SJSA1 (cell line): ENCODE measurements at regions not wholly inside any gene's neighbourhood (a gene's known extent, or its start where the extent isn't known, plus 50 kb on each side); places are given as distances from the start of the nearest gene placed in this dataset.

Experiments
- DNase-seq, 2 experiments: peaks; one replicate each; pipeline ENCODE4 v3.0.0-alpha.2; 2015 to 2020; ENCODE audit warnings: low spot score in 2 of 2, low read depth in 1 of 2
- H3K27ac ChIP-seq: fragments of 250-450 bp; sonication (Bioruptor Pico); 2 replicates; pipeline ENCODE4 v1.5.1; 2020; ENCODE audit warnings: mild to moderate bottlenecking, moderate library complexity
- H3K27me3 ChIP-seq: fragments of 250-450 bp; sonication (Bioruptor Pico); replicated peaks from 2 replicates; pipeline ENCODE4 v1.5.1; 2020; ENCODE audit warnings: mild to moderate bottlenecking, moderate library complexity
- H3K36me3 ChIP-seq: fragments of 250-450 bp; sonication (Bioruptor Pico); 2 replicates; pipeline ENCODE4 v1.5.1; 2020; ENCODE audit warnings: mild to moderate bottlenecking
- H3K4me1 ChIP-seq: fragments of 250-450 bp; sonication (Bioruptor Pico); replicated peaks from 2 replicates; pipeline ENCODE4 v1.6.1; 2021; ENCODE audit warnings: mild to moderate bottlenecking
- H3K4me3 ChIP-seq: fragments of 250-450 bp; sonication (Bioruptor Pico); 2 replicates; pipeline ENCODE4 v1.5.1; 2020; ENCODE audit warnings: mild to moderate bottlenecking
- H3K9me3 ChIP-seq: fragments of 250-450 bp; sonication (Bioruptor Pico); replicated peaks from 2 replicates; pipeline ENCODE4 v1.5.1; 2020; ENCODE audit warnings: mild to moderate bottlenecking

DNA sequence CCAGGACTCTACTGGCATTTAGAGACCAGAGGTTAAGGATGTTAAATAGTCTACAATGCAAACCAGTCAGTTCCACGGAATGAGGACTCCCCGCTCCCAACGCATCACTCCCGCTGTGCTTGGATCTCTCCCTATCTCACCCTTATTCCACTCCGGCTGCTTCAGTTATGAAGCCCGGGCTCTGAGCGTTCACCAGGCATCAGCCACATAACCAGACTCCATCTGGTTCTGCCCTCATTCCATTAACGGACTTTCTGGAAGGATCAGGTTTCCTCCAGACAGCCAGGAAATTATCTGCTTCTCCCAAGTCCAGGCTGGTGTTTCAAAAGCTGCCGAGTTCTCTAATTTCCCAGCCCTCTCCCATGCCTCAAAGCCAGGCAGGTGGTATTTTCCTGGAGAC lies 499.3 kb downstream of the GLRX3 start:
- no peaks in the 10 kb centered on the region for H3K36me3 ChIP-seq
- no peak for DNase-seq
- H3K4me1 ChIP-seq, result no peaks in the 10 kb centered on the region
- no peak overlapping the region for H3K27ac ChIP-seq
- peaks cover 7% of the 10 kb centered on the region for H3K9me3 ChIP-seq
- H3K27me3 ChIP-seq, result no peaks in the 10 kb centered on the region
- H3K4me3 ChIP-seq, result no peak overlapping the region

DNA sequence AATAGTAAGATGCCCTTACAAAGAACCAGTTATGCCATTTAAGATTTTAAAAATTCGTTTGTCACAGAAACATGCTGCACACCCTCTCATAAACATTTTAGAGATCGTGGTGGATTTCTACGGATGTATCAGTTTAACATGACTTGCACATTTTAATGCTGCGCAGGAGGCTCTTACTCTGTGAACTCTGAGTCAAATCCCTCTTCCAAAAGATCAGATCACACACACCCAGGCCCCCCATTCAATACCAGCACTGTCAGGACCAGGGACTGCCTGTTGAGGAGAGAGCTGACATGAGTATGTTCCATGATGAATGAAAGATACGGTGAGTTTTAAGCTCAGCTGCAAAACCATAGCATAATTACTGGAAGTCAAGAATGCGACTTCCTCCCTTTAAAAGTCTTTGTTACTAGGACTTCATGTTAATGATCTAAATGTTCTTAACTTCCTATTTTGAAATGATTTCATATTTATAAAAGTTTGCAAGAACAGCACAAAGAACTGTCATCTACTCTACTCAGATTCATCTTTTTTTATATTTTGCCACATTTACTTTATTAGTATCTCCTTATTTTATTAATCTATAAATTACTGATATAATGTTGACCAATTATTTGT lies 500.2 kb downstream of the GLRX3 start:
- Histone ChIP-seq H3K27ac (no peak overlapping the region), H3K4me3 (no peak overlapping the region), H3K4me1 (no peaks in the 10 kb centered on the region), H3K27me3 (no peaks in the 10 kb centered on the region), H3K9me3 (peaks cover 7% of the 10 kb centered on the region), H3K36me3 (no peaks in the 10 kb centered on the region)
- DNase-seq, result no peak

DNA sequence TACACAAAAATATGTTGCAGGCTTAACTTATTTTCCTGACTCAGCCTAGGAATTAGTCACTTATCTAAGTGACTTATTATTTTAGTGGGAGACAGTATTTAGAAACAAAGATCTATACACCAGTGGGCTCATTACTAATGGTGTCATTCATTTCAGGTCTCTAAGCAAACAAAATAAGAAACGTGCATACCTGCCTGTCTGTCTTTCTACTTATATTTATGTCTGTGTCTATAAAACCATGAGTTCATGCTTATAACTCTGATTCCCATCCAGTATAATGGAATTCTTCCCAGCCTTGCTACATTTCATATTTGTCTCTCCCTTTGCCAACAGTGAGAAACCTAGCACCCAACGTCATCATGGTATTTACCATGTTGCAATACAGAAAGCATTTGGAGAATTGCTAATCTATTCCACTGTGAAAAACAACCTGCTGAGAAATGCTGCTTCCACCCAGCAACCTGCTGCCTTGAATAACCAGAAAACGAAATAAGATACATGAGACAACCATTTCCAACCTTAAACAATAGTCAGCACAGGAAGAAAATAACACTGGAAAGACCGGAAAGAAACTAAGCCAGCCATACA lies 501.0 kb downstream of the GLRX3 start:
- Histone ChIP-seq H3K4me1 (no peaks in the 10 kb centered on the region), H3K36me3 (no peaks in the 10 kb centered on the region), H3K4me3 (no peak overlapping the region), H3K9me3 (peaks cover 7% of the 10 kb centered on the region), H3K27ac (no peak overlapping the region), H3K27me3 (no peaks in the 10 kb centered on the region)
- DNase-seq, result no peak

DNA sequence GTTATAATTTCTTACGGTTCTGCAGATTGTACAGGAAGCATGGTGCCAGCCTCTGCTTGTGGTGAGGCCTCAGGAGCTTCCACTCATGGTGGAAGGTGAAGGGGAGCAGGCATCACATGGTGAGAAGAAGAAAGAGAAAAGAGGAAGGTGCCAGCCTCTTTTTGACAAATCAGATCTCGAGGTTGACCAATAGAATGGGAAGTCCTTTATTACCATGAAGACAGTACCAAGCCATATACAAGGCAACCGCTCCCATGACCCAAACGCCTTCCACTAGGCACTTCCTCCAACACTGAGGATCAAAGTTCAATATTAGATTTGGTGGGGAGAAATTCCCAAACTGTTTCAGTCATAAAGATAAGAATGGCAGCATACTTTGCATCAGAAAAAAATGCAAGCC lies 502.8 kb downstream of the GLRX3 start:
- peaks cover 7% of the 10 kb centered on the region for H3K9me3 ChIP-seq
- DNase-seq, result no peak
- H3K27ac ChIP-seq, result no peak overlapping the region
- H3K4me3 ChIP-seq, result no peak overlapping the region
- H3K27me3 ChIP-seq, result no peaks in the 10 kb centered on the region
- no peaks in the 10 kb centered on the region for H3K4me1 ChIP-seq
- no peaks in the 10 kb centered on the region for H3K36me3 ChIP-seq

DNA sequence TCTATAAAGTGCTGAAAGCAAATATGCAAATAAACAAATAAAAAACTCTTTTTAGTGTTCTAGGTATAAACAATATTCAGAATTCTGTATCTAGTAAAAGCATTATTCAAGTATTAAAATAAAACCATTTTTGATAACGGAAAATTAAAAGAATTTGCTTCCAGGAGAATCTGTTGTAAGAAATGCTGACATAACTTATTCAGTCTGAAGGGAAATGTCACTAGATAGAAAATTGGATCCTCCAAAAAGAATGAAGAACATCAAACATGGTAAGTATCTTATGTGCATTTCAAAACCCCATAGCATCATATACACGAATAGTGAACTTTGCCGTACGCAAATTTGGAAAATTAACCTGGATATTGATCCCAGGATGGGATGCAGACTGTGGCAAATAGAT lies 506.7 kb downstream of the GLRX3 start:
- H3K9me3 ChIP-seq, result no peaks in the 10 kb centered on the region
- H3K36me3 ChIP-seq, result no peaks in the 10 kb centered on the region
- DNase-seq, result no peak
- no peaks in the 10 kb centered on the region for H3K4me1 ChIP-seq
- H3K27ac ChIP-seq, result no peak overlapping the region
- H3K27me3 ChIP-seq, result no peaks in the 10 kb centered on the region
- no peak overlapping the region for H3K4me3 ChIP-seq

DNA sequence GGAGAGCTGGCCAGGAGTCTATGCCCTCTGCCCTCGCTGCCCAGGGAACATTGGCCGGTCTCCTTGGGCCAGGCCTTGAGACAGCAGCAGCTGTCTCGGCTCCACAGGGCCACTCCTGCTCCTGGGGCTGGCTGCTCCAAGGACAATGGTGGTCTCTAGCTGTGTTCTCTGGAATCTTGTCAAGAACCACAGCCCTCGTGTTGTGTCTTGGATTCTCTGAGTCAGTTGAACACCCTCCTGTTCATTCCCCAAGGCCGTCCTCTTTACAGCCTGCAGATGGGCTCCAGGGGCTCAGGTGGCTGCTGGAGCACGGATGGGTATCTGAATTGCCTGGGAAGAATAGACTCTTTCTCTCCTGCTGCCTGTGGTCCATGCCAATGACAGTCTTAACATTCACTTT lies 511.1 kb downstream of the GLRX3 start:
- no peak overlapping the region for H3K27ac ChIP-seq
- H3K9me3 ChIP-seq, result 0 out of 2 replicates have a peak, but pooled peaks cover 3% of the 10 kb centered on the region
- no peaks in the 10 kb centered on the region for H3K4me1 ChIP-seq
- DNase-seq, result no peak
- H3K36me3 ChIP-seq, result no peaks in the 10 kb centered on the region
- H3K27me3 ChIP-seq, result no peaks in the 10 kb centered on the region
- no peak overlapping the region for H3K4me3 ChIP-seq

- H3K27ac ChIP-seq, result no peak overlapping the region
- H3K36me3 ChIP-seq, result no peaks in the 10 kb centered on the region
- DNase-seq, result no peak
- H3K27me3 ChIP-seq, result no peaks in the 10 kb centered on the region
- no peaks in the 10 kb centered on the region for H3K4me1 ChIP-seq
- peaks cover 3% of the 10 kb centered on the region; the same call in 1 of the 2 replicates for H3K9me3 ChIP-seq
- H3K4me3 ChIP-seq, result no peak overlapping the region
Measured at GRCh38 chr10:130648807-130649206, 512.6 kb downstream of the GLRX3 start.

- no peak for DNase-seq
- Histone ChIP-seq H3K36me3 (no peaks in the 10 kb centered on the region), H3K4me1 (no peaks in the 10 kb centered on the region), H3K9me3 (peaks cover 7% of the 10 kb centered on the region), H3K27ac (no peak overlapping the region), H3K4me3 (no peak overlapping the region), H3K27me3 (no peaks in the 10 kb centered on the region)
Measured at GRCh38 chr10:130652544-130652943, 516.4 kb downstream of the GLRX3 start.

DNA sequence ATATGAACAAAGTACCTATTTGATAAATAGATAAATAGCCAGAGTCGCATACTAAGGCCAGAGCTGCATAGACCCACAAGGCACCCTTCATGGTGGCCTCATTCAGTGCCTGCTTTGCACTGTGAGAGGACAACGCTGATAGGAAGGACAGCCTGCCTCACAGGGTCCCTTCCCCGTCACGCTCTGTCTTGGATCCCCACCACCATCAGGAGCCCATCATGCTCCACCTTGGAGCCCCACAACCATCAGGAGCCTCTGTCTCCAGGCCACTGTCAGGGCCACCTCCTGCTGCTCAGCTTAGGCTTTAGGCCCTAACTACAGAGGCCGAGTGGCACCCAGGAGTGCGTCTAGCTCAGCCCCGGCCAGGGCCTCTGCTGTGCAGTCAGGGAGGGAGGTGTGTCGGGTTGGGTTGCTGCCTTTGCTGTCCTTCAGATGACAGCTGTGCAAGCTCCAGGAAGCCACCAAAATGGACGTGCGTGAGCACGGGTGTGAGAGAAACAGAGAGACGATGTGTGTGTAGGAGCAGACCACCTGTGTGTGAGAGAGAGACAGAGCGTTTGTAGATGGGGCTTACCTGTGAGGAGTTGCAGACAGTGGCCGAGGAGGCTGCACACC lies 516.9 kb downstream of the GLRX3 start:
- Histone ChIP-seq H3K4me3 (no peak overlapping the region), H3K9me3 (peaks cover 6% of the 10 kb centered on the region), H3K27ac (no peak overlapping the region), H3K27me3 (no peaks in the 10 kb centered on the region), H3K36me3 (no peaks in the 10 kb centered on the region), H3K4me1 (no peaks in the 10 kb centered on the region)
- no peak for DNase-seq

GRCh38 chr10:130654726-130655125 lies 518.5 kb downstream of the GLRX3 start:
- Histone ChIP-seq H3K9me3 (peaks cover 3% of the 10 kb centered on the region), H3K27ac (no peak overlapping the region), H3K27me3 (no peaks in the 10 kb centered on the region), H3K4me1 (no peaks in the 10 kb centered on the region), H3K4me3 (no peak overlapping the region), H3K36me3 (no peaks in the 10 kb centered on the region)
- DNase-seq, result no peak

DNA sequence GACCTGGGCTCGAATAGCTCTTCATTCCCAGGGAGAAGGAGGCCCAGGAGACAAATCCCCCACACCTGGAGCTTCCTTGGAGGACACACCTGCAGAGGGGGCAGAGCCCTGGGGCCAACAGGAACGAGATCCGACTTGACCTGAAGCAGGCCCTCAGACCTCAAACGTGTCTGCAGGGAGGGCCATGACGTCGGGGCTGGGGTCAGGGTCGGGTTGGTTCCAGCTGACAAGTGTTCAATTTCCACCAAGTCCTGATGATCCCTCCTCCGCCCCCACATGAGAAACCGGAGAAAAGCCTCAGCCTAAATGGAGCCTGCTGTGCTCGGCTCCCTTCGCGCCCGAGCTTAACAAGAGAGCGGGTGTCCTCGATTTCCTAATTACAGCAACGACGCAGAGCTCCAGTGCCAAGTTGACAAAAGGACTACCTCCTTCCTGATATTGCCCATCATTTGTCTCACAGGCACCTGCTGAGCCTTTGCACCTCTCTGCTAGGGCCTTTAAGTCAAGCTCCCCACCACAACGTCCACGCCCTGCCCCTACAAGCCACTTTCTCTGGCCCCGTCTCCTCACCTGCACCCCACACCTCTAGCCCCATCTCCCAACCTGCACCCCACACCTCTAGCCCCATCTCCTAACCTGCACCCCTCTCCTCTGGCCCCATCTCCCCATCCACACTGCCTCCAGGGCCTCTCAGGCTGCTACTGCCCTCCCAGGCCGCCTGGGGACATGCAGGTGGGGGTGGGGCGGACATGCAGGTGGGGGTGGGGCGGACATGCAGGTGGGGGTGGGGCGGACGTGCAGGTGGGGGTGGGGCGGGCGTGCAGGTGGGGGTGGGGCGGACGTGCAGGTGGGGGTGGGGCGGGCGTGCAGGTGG lies 519.4 kb downstream of the GLRX3 start:
- Histone ChIP-seq H3K36me3 (no peaks in the 10 kb centered on the region), H3K4me1 (no peaks in the 10 kb centered on the region), H3K9me3 (peaks cover 5% of the 10 kb centered on the region), H3K27me3 (no peaks in the 10 kb centered on the region), H3K4me3 (no peak overlapping the region), H3K27ac (no peak overlapping the region)
- no peak for DNase-seq

DNA sequence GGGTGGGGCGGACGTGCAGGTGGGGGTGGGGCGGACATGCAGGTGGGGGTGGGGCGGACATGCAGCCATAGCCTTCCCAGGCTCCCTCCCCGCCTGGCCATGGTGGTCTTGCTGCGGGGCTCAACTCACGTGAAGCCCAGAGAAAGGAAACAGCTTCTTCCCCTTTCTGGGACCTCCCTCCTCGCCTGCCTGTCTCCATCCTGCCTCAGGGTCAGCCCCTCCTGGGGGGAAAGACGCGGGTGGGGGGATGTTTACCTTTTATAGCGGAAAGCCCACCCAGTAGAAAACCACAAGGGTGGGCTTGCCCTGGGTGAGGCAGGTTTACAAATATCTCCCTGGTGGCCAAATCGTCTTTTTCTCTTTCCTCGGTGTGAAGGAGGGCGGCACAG lies 520.0 kb downstream of the GLRX3 start:
- Histone ChIP-seq H3K27ac (no peak overlapping the region), H3K4me1 (no peaks in the 10 kb centered on the region), H3K27me3 (no peaks in the 10 kb centered on the region), H3K9me3 (peaks cover 9% of the 10 kb centered on the region), H3K4me3 (no peak overlapping the region), H3K36me3 (no peaks in the 10 kb centered on the region)
- DNase-seq, result no peak

DNA sequence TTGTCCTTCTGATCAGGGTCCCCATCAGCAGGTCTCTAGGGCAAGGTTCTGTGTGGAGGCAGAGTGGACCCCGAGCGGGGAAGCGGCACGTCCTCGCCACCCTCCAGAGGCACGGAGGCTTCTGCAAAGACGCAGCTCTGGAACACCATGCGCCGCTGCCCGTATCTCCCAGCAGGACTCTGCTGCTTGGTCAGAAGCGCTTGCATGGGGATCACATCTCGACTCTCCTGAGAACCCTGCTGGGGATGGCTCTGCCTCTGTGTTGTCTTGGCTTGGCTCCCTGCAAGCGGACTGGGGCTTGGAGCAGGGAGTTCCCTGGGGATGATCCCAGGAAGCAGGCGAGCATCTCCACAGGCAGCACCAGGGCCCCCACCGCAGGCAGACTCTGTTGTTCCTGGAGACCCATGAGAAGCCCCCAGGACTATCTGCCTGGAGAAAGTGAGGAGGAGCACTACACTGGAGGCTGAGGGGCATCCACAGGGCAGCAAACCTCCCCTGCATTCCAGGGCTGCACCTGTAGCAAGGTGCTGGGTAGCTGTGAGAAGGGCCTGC lies 520.5 kb downstream of the GLRX3 start:
- no peak overlapping the region for H3K27ac ChIP-seq
- H3K36me3 ChIP-seq, result no peaks in the 10 kb centered on the region
- H3K27me3 ChIP-seq, result no peaks in the 10 kb centered on the region
- H3K4me3 ChIP-seq, result no peak overlapping the region
- no peak for DNase-seq
- H3K9me3 ChIP-seq, result peaks cover 13% of the 10 kb centered on the region
- no peaks in the 10 kb centered on the region for H3K4me1 ChIP-seq
